ENCODE measurements at regions not wholly inside any gene's neighbourhood (a gene's known extent, or its start where the extent isn't known, plus 50 kb on each side); places are given as distances from the start of the nearest gene placed in this dataset.

DNA sequence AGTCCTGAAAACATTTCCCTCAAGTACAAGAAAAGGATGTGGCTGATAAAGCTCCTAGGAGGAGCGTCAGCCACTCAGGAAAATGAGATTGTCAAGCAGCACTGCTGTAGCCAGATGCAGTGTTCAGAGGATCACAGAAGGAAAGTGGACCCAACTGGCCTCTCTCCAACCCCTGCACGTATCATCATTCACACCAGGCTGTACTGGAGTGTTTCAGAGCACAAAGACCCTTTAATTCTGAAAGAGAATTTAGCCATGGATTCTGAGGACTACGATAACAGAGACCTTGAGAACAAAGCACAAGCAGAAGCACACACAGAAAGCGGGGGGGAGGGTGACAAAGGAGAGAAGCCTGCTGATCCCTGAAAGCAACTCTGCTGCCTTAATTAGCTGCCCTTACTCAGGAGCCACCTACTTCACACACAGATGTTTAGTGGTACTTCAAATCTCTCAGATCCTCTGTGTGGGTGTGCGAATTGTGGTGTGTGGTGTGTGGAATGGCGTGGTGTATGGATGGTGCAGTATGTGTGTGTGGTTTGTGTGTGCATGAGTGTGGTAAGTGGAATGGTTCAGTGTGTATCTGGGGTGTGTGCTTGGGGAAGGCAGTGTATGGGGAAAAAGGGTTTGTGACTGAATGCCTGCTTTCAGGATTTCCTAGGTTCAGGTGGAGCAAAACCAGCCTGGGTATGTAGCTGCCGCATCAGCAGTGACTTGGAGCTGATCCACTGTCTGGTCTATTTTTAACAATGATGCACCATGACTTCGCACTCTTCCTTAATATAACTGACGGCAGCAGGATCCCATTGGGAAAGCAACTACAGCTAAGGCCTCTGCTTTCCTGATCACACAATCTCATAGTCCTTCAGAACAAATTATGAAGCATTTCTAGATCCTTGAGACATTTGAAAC is 192.5 kb downstream of the RSL24D1 start:
- Histone ChIP-seq H3K9me3 (no peaks in the 10 kb centered on the region), H3K27me3 (no peaks in the 10 kb centered on the region), H3K27ac (no peak overlapping the region), H3K4me1 (peaks cover 0 to 10% (median 0%) of the 10 kb centered on the region in 3 donors), H3K4me3 (no peak overlapping the region), H3K36me3 (no peaks in the 10 kb centered on the region)
- 29 to 54% methylated on average over 5 to 9 of the region's 9 CpGs for WGBS, 2 donors (ENCODE audit: low coverage in 1 of 2)
- TF ChIP-seq, protein P1, sequence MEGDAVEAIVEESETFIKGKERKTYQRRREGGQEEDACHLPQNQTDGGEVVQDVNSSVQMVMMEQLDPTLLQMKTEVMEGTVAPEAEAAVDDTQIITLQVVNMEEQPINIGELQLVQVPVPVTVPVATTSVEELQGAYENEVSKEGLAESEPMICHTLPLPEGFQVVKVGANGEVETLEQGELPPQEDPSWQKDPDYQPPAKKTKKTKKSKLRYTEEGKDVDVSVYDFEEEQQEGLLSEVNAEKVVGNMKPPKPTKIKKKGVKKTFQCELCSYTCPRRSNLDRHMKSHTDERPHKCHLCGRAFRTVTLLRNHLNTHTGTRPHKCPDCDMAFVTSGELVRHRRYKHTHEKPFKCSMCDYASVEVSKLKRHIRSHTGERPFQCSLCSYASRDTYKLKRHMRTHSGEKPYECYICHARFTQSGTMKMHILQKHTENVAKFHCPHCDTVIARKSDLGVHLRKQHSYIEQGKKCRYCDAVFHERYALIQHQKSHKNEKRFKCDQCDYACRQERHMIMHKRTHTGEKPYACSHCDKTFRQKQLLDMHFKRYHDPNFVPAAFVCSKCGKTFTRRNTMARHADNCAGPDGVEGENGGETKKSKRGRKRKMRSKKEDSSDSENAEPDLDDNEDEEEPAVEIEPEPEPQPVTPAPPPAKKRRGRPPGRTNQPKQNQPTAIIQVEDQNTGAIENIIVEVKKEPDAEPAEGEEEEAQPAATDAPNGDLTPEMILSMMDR (IDR thresholded peaks at IDR 0.05) = no peak
- TF ChIP-seq EP300 (IDR thresholded peaks at IDR 0.05) = no peak
- TF ChIP-seq POLR2A (IDR thresholded peaks at IDR 0.05) = no peak
- TF ChIP-seq POLR2AphosphoS5 (IDR thresholded peaks at IDR 0.05) = no peak
- no peak for ATAC-seq

DNA sequence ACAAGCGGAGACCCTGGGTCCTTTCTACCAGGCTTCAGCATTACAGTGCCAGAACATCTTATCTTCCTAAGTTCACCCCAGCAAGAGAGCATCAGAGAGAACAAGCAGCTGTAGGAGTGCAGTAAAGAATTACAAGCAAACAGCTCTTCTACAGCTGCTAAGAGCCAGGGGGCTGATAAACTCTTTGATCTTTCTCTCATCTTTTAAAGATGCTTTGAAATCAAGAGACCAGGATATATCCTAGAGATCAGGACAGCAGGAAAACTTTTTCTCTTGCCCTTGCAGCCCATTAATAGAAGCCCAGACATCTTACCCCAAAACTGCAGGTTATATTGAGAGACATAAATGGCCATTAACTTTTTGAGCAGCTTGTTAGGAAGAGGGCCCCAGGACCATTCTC is 198.1 kb downstream of the RSL24D1 start:
- no peaks in the 10 kb centered on the region for H3K4me1 ChIP-seq

DNA sequence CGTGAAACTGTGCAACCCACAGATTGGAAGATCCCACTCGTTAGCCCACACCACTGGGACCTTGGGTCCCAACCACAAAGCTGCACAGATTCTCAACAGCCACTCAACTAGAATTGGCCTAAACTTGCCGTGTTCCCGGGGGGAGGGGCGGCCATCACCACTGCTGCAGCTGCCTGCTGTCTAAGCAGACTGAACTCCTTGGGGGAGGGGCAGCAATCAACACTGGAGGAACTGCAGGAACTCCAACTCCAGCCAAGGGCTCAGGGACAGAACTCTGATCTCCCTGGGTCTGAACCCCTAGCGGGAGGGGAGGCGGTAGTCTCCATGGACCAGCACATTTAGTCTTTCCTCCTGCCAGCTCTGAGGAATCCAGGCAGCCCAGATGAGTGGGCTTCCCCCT is 205.9 kb downstream of the RSL24D1 start:
- ATAC-seq = no peak
- Histone ChIP-seq H3K27ac (no peak overlapping the region), H3K27me3 (no peaks in the 10 kb centered on the region), H3K4me1 (no peaks in the 10 kb centered on the region), H3K4me3 (no peak overlapping the region), H3K36me3 (no peaks in the 10 kb centered on the region), H3K9me3 (no peaks in the 10 kb centered on the region)
- TF ChIP-seq POLR2AphosphoS5 (IDR thresholded peaks at IDR 0.05) (no peak), EP300 (IDR thresholded peaks at IDR 0.05) (no peak), POLR2A (IDR thresholded peaks at IDR 0.05) (no peak)
- TF ChIP-seq, protein P1 (IDR thresholded peaks at IDR 0.05) = no peak
- no CpG with 5 or more reads among the region's 7 CpGs for WGBS, 2 donors (ENCODE audit: low coverage in 1 of 2)

More for the DNA sequence above, 198.1 kb downstream of the RSL24D1 start:
- Histone ChIP-seq H3K9me3 (no peaks in the 10 kb centered on the region), H3K4me3 (no peak overlapping the region), H3K36me3 (no peaks in the 10 kb centered on the region), H3K27ac (no peak overlapping the region), H3K27me3 (no peaks in the 10 kb centered on the region)
- 80 to 83% methylated on average over 1 of the region's 1 CpG for WGBS, 2 donors (ENCODE audit: low coverage in 1 of 2)
- no peak for ATAC-seq
- TF ChIP-seq POLR2A (IDR thresholded peaks at IDR 0.05) (no peak), POLR2AphosphoS5 (IDR thresholded peaks at IDR 0.05) (no peak)
- TF ChIP-seq, protein P1 (IDR thresholded peaks at IDR 0.05) = no peak

DNA sequence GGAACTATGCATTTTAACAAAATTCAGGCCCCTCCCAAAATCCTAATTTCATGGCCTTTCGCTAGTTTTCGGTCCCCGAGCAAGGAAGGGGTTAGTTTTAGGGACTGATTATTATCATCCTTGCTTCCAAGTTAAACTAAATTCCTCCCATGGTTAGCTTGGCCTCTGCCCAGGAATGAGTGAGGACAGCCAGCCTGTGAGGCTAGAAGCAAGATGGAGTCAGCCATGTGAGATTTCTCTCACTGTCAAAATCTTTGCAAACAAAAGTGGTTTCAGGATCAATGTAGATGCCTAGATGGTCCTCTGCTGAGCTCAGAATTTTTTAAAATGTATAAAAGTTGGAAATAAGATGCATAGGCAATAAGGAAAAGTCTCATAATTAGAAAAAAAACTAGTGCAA is 208.9 kb downstream of the RSL24D1 start:
- 50 to 64% methylated on average over 3 of the region's 3 CpGs for WGBS, 2 donors (ENCODE audit: low coverage in 1 of 2)
- Histone ChIP-seq H3K27me3 (no peaks in the 10 kb centered on the region), H3K27ac (no peak overlapping the region), H3K36me3 (no peaks in the 10 kb centered on the region), H3K4me1 (no peaks in the 10 kb centered on the region), H3K4me3 (no peak overlapping the region), H3K9me3 (no peaks in the 10 kb centered on the region)
- TF ChIP-seq EP300 (IDR thresholded peaks at IDR 0.05) (no peak), POLR2A (IDR thresholded peaks at IDR 0.05) (no peak), POLR2AphosphoS5 (IDR thresholded peaks at IDR 0.05) (no peak)
- TF ChIP-seq, protein P1 (IDR thresholded peaks at IDR 0.05) = no peak
- ATAC-seq = no peak

DNA sequence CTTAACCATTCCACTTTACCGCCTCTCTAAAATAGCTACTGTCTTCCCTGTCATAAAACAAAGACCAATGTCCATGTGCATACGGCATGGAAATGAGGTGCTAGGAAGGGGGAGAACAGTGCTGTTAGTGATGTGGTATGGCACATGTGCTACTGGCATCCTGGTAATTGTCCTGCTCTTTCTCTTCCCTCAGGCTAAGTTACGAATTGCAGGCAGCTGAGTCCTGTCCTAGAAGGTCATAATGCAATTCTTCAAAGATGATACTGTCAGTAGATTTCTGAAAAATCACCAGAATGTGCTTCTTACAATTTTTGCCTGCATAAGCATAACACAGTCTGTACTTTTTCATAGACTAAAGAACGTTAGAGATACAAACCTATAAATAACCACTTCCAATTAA is 216.8 kb downstream of the RSL24D1 start:
- no peak overlapping the region for H3K4me3 ChIP-seq
- WGBS, 2 donors (ENCODE audit: low coverage in 1 of 2) = 25 to 37% methylated on average over 4 of the region's 4 CpGs
- no peaks in the 10 kb centered on the region for H3K27me3 ChIP-seq
- H3K9me3 ChIP-seq = no peaks in the 10 kb centered on the region
- TF ChIP-seq, protein P1 (IDR thresholded peaks at IDR 0.05) = no peak
- TF ChIP-seq POLR2A (IDR thresholded peaks at IDR 0.05) (no peak), POLR2AphosphoS5 (IDR thresholded peaks at IDR 0.05) (no peak), EP300 (IDR thresholded peaks at IDR 0.05) (no peak)
- H3K27ac ChIP-seq = no peak overlapping the region
- H3K36me3 ChIP-seq = no peaks in the 10 kb centered on the region
- no peaks in the 10 kb centered on the region for H3K4me1 ChIP-seq
- ATAC-seq = no peak

Measured in gastroesophageal sphincter (tissue), 4 donors.